ENCODE measurements at regions not wholly inside any gene's neighbourhood (a gene's known extent, or its start where the extent isn't known, plus 50 kb on each side); places are given as distances from the start of the nearest gene placed in this dataset.
A peak's percentile ranks its signal among the peaks of the same experiment; 100 is the strongest.

DNA sequence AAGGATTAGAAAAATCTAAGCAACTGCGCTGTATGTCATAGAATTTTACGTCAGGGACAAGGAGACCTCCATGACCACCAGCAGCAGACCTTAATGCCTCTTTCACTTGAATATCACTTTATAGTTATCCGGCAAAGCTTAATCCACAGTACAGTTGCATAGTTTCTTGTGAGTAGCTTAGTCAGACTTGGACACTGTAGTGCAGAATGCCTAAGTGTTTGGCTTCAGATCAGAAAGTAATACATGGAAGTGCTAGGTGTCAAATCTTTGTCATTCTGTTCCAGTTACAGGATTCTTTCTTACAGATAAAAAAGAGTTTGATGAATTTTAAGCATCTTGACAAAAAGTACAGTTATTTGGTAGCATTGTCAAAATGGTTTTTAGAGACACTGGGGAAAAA, 239.9 kb upstream of the PAPPA start:
- no peak for DNase-seq

GRCh38 chr9:115914291-115914690, 239.3 kb upstream of the PAPPA start:
- no peak for DNase-seq

GRCh38 chr9:115921301-115921700, 232.3 kb upstream of the PAPPA start:
- no peak for DNase-seq

- peak; percentile 78 for DNase-seq
Observed at GRCh38 chr9:115922444-115922843, 231.1 kb upstream of the PAPPA start.

GRCh38 chr9:115923410-115923809, 230.2 kb upstream of the PAPPA start:
- no peak for DNase-seq

DNA sequence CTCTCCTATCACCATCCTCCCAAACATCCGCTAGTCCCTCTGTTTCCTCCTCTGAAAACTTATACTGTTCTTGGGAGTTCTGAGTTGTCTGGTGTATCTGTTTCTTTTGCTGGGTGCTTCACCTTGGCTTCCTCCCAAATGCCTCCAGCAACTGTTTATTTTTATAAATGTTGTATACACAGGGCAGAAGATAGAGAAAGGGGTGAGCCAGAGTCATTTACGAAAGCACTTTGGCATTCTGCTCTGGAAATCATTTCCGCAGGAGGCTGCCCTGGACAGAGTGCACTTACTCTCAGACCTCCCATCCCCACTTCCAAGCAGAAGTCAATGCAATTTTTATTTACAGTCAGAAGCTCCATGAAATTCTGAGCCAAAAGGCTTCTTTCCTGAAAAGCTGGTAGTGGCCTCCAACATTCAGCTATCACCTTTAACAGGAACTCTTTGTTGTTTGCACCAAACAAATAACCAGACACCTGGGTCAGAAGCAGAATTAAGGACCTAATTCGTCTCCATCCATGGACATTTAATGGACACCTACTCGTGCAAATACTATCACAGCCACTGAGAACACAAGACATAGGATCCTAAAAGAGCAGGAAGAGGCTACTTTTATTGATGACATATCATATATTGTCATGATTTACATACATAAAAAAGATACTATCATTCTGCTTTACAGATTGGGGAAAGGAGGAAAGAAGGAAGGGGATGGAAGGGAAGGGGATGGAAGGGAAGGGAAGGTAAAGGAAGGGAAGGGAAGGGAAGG, 229.5 kb upstream of the PAPPA start:
- no peak for DNase-seq

DNA sequence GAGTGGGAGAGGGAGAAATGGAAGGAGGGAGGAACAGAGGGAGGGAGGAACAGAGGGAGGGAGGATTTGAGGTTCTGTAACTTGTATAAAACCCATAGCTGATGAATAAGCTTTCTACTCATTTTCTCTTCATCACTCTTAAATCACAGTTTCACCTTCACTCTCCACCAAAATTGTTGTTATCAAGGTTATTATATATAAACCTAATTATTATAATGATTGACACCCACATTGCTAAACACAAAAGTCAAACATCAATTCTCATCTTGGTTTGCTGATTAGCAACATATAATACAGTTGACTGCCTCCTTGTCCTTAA, 229.0 kb upstream of the PAPPA start:
- DNase-seq: no peak

DNA sequence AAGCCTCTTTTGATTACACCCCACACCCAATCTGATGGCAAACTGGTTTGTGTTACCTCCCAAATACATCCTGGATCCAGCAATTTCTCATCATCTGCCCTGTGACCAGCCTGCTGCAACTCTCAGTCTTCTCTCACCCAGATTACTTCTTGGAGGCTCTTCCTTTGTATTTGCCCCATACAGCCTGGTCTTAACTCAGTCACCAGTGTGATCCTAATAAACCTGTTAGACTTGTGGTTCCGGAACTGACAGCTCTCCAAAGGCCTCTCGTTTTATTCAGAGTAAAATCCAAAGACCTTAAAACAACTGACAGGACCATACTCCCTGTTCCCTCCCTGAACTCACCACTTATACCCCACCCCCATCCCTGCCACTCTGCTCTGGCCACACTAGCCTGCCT, 228.2 kb upstream of the PAPPA start:
- DNase-seq: no peak

- no peak for DNase-seq
Observed at GRCh38 chr9:115930472-115930871, 223.1 kb upstream of the PAPPA start.

DNA sequence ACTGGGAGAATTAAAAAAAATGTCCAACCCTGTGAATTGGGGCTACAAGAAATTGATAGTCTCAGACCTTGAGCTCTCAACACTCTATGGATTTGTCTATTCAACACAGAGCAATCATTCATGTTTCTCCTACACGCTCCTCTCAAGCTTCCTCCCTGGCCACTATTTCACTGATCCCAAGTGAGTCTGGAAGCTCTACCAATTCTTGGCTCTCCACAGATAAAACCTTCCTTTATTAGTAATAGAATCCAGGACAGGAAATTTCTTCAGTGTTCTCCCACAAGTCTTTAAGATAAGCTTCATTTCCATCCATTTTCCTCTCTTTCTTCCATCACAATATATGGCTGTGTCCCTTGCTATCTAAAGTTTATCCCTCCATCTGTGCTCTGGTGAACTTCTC, 215.1 kb upstream of the PAPPA start:
- DNase-seq: no peak

GRCh38 chr9:115939065-115939765, 214.4 kb upstream of the PAPPA start:
- DNase-seq: no peak

GRCh38 chr9:115941561-115942315, 211.9 kb upstream of the PAPPA start:
- no peak for DNase-seq

DNA sequence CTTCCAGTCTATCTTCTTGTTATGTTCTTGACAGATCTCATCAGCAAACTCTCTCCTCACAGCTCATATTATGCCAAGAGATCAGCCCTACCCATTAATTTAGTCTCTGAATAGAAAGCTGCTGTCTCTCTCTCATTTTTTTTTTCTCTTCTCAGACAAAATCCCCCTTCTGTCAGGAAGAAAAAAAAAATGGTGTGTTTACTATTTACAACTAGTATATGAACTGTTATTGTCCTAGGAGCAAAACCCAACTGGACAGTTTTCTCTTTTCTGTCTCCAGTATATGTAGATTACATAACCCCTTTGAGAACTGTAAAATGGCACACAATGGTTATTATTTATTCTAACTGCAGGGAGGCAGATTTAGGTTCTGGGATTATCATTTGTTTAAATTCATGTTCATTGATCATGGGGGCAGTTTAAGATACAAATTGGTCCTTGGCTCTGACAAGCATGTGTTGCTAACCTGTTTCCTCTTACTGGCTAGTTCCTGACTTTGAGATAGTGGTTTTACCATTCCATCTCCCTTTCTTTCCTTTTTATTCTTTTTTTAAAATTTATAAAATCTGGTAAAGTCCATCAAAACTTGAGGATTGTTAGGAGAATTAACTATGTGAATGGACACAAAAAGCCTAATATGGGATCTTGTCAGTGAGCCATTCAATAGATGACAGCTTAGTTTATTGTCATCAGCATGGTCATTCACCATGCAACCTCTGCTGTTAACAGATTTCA, 210.0 kb upstream of the PAPPA start:
- DNase-seq: no peak

DNA sequence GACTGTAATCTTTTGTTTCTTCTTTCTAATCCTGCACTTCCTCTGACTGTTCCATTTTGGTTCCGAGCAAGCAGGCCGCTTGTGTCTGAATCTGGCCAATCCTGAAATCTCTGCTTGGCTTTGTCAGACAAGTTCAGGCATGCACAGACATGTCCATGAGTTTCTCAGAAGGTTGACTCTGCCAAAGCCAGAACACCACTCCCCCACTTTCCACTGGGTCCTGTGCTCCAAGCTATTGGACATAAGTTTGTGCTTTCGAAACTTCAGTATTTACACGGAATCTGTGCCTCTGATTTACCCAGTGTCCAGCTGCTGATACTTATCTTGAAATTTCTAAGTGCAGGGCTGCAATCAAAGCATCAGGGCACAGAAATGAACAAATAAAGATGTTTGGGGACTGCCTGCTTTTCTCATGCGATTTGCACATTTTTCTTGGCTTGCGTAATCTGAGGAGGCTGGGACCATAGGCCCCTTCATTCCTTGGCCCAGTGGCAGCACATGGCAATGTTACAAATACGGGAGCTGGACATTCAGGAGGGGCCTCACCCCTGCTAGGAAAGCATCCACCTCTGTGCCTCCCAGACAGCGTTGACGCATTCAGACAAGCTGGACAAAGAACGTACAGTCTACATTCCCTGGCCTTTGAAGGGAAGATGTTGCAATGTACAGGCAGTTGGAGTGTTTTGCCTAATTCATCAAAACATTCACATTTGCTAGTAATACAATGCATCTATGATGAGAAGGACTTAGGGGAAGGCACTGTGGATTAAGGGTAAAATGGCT, 209.2 kb upstream of the PAPPA start:
- DNase-seq: no peak

DNA sequence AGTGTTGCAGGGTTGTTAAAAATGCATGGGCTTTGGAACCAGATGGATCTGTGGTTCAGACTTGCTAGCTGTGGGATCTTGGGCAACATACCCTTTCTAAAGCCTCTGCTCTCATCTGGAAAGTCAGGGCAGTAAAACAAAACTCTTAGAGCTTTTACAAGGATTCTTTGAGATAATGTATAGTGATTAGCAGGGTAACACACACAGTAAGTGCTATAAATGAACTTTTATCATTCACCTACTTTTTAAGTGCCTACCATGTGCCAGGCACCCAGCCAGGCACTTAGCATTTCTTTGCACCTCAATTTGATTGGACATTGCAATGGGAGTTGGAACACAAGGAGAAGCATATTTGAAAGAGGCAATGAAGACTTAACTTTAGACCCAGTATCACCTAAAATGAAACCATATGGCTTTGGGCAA, 208.6 kb upstream of the PAPPA start:
- no peak for DNase-seq

GRCh38 chr9:115946530-115946929, 207.1 kb upstream of the PAPPA start:
- DNase-seq: no peak

GRCh38 chr9:115951977-115952376, 201.6 kb upstream of the PAPPA start:
- DNase-seq: no peak

DNA sequence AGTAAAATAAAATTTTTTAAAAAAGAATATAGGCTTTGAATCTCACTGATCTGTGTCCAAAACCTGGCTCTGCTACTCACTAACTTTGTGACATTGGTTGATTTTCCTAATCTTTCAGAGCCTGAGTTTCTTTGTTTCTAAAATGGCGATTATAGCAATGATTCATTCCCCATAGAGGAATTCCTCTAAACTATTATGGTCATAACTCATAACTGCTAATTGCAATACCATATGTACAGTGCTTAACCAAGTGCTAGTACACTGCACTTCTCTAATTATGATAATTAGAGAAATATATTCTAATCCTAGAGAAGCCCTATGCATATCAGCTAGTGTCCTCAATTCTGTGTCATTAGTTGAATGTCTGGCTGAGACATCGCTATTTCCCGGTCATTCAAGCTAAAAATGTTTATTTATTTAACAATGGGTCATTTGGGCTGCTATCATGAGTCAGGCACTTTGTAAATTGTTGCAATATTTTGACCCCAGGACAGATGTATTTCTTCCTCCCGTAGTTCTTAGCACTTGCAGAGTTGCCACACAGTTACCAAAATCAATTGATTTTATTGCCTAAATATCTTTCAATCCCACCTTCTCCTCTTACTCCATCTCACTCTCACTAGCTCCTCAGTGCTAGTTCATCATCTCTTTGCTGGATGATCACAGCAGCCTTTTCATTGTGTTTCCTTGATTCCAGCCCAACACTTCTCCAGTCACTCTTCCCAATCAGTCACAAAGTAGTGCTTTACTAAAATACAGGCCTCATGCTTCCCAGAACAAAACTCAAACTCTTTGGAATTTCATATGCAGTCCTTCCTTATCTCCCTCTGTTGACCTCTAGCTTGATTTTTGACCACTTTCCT, 200.9 kb upstream of the PAPPA start:
- DNase-seq: no peak

DNA sequence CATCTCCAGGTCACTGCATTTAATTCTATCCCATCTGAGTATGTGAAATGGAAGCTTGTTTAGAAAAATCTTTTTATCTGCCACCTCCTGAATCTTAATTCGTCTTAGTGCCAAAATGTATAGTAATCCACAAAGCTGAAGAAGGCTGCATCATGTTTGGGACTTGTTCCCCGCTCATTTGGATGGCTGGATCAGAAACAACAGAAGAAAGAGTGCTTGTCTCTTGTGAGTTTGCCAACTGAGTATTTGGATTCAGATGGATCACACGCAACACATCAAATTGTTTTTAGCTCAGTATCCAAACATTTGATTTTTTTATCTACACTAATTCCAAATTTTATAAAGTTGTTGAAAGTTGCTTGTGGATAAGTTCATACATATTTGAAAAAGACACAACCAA, 197.2 kb upstream of the PAPPA start:
- DNase-seq: no peak

- DNase-seq: no peak
Observed at GRCh38 chr9:115957585-115957984, 196.0 kb upstream of the PAPPA start.

DNA sequence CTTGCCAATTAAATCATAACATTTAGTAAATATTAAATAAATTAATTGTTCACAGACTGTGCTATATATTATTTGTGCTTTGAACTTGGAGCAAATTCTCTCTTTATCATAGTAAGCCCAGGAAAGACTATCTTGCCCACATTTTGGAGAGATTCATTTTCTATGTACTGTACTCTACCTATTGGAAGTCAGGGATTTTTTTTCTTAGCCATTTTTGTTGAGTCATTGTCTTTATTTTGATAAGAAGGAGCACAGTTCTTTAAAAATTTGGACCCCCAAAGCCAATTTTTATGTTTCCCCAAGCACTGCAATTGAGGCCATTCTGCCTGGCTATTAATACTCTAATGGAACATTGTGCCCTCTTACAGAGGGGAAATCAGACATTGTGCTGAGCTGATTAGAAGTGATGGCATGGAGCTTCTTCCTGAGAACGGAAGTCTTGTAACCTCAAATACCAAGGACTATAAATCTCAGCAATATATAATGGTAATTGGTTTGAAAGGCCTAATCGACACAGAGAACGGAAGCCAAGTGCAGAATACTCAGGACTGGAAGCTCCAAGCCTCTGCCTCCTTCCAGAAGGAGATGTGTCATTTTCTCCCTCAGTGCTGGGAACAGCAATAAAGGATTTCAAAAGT, 188.8 kb upstream of the PAPPA start:
- peak; percentile 0 for DNase-seq

Data from hematopoietic multipotent progenitor cell treated with erythropoietin and hydrocortisone succinate and interleukin-3 and kit ligand, for 4 days (in vitro differentiated cells).